ENCODE measurements at regions not wholly inside any gene's neighbourhood (a gene's known extent, or its start where the extent isn't known, plus 50 kb on each side); places are given as distances from the start of the nearest gene placed in this dataset.

DNA sequence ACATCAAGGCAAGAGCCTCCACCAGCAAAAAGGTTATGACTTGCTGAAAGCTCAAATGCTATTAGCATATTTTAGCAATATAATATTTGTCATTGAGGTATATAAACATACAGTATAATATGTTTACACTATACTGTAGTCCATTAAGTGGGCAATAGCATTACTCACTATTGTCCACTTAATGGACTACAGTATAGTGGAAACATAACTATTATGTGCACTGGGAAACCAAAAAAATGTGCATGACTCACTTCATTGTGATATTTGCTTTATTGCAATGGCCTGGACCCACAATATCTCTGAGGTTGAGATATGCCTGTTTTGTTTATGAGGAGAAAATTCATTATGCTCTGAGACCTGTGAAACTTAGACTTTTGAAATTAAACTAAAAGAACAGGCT lies 300.0 kb downstream of the BARHL2 start:
- peak; percentile 32 for DNase-seq (ENCODE audit: low read depth)
- no peak for TF ChIP-seq CTCF (IDR thresholded peaks at IDR 0.05; ENCODE audit: insufficient read depth, low read length, severe bottlenecking)
- FAIRE-seq: no peak

DNA sequence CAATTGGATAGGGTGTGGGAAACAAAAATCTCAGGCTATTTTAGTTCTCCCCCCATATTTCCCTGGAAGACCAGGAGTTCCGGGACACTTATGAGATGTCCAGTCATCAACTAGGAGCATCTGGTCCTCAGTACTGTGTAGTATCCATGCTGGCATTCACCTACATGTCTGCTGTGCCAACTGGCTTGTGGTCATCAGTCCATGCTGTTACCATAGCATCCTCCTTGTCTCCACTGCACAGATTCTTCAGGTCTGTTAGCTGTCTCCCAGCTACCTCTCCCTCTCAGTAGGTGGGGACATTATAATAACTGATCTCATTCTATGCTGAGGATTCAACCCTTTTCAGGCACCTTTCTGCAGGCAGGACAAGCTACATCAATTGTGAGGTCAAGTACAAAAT lies 302.9 kb downstream of the BARHL2 start:
- H3K36me3 ChIP-seq (ENCODE audit: control insufficient read depth, insufficient read depth, low read length): no peaks in the 10 kb centered on the region
- H3K4me3 ChIP-seq (ENCODE audit: low read depth, low read length): no peak overlapping the region
- no peaks in the 10 kb centered on the region for H3K27me3 ChIP-seq (ENCODE audit: control insufficient read depth, insufficient read depth, low read length)
- DNase-seq (ENCODE audit: low read depth) (no peak), FAIRE-seq (no peak)
- no peak for TF ChIP-seq CTCF (IDR thresholded peaks at IDR 0.05; ENCODE audit: insufficient read depth, low read length, severe bottlenecking)

More for the DNA sequence above, 300.0 kb downstream of the BARHL2 start:
- Histone ChIP-seq H3K27me3 (ENCODE audit: control insufficient read depth, insufficient read depth, low read length) (no peaks in the 10 kb centered on the region), H3K4me3 (ENCODE audit: low read depth, low read length) (no peak overlapping the region), H3K36me3 (ENCODE audit: control insufficient read depth, insufficient read depth, low read length) (no peaks in the 10 kb centered on the region)

GRCh38 chr1:90413519-90413918 lies 303.6 kb downstream of the BARHL2 start:
- Histone ChIP-seq H3K4me3 (ENCODE audit: low read depth, low read length) (no peak overlapping the region), H3K27me3 (ENCODE audit: control insufficient read depth, insufficient read depth, low read length) (no peaks in the 10 kb centered on the region), H3K36me3 (ENCODE audit: control insufficient read depth, insufficient read depth, low read length) (no peaks in the 10 kb centered on the region)
- no peak for TF ChIP-seq CTCF (IDR thresholded peaks at IDR 0.05; ENCODE audit: insufficient read depth, low read length, severe bottlenecking)
- DNase-seq (ENCODE audit: low read depth) (no peak), FAIRE-seq (no peak)

DNA sequence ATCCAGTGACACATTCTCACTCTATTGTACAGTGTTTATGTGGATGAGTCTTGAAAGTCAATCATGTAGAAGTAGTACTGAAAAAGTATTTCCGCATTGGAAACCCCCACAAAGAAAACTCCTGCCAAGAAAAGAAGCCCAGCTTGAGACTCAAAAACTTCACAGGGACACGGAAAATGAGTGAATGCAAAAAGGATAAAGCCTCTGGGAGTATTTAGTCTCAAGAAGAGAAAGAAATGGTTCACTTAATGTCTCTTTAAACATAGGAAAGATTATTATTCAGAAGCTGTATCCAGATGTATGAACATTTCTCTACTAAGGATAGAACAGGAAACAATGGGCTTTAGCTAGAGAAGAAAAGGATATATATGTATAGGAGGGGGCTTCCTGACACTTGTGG lies 304.5 kb downstream of the BARHL2 start:
- no peak for TF ChIP-seq CTCF (IDR thresholded peaks at IDR 0.05; ENCODE audit: insufficient read depth, low read length, severe bottlenecking)
- H3K27me3 ChIP-seq (ENCODE audit: control insufficient read depth, insufficient read depth, low read length): no peaks in the 10 kb centered on the region
- no peak overlapping the region for H3K4me3 ChIP-seq (ENCODE audit: low read depth, low read length)
- FAIRE-seq (no peak), DNase-seq (ENCODE audit: low read depth) (no peak)
- H3K36me3 ChIP-seq (ENCODE audit: control insufficient read depth, insufficient read depth, low read length): no peaks in the 10 kb centered on the region

DNA sequence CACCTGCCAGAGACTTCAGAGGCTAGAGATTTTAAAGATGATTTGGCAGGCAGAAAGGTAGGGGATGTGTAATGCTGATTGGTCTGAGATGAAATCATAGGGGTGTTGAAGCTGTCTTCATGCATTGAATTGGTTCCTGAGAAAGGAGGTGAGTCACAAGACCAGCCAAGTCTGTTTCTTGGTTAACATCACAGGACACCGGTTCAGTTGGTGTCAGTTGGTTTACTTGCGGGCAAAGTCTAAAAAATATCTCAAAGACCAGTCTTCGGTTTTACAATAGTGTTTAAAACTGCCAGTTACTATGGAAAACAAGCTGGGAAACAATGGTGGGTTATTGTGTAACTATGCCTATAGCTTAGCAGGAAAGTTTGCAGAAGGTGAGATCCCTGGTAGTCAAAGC lies 305.9 kb downstream of the BARHL2 start:
- no peaks in the 10 kb centered on the region for H3K36me3 ChIP-seq (ENCODE audit: control insufficient read depth, insufficient read depth, low read length)
- no peak overlapping the region for H3K4me3 ChIP-seq (ENCODE audit: low read depth, low read length)
- no peak for TF ChIP-seq CTCF (IDR thresholded peaks at IDR 0.05; ENCODE audit: insufficient read depth, low read length, severe bottlenecking)
- H3K27me3 ChIP-seq (ENCODE audit: control insufficient read depth, insufficient read depth, low read length): no peaks in the 10 kb centered on the region
- peak; percentile 91 for FAIRE-seq
- peak; percentile 32 for DNase-seq (ENCODE audit: low read depth)

DNA sequence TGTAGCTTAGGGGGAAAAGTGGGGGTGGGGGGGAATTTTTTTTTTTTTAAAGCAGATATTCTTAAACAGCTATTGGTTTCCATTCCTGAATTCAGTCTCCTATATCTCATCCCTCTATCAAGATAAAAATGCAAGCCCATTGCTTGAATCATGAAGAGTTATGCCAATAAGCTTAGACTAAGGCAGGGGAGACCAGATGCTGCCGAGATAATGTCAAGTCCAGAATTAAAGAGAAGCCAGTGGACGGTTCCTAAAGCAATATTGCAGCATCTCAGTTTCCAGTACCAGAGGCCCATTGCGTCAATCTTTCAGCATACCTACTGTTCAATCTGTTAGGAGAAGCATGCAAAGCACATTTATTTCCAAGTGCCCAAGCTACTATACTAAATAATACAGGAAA lies 309.4 kb downstream of the BARHL2 start:
- no peak for TF ChIP-seq CTCF (IDR thresholded peaks at IDR 0.05; ENCODE audit: insufficient read depth, low read length, severe bottlenecking)
- Histone ChIP-seq H3K4me3 (ENCODE audit: low read depth, low read length) (no peak overlapping the region), H3K36me3 (ENCODE audit: control insufficient read depth, insufficient read depth, low read length) (no peaks in the 10 kb centered on the region), H3K27me3 (ENCODE audit: control insufficient read depth, insufficient read depth, low read length) (no peaks in the 10 kb centered on the region)
- no peak for DNase-seq (ENCODE audit: low read depth)
- no peak for FAIRE-seq
